ENCODE measurements at regions not wholly inside any gene's neighbourhood (a gene's known extent, or its start where the extent isn't known, plus 50 kb on each side); places are given as distances from the start of the nearest gene placed in this dataset.

GRCh38 chr18:28707006-28707405 is 530.1 kb upstream of the CDH2 start:
- Histone ChIP-seq H3K4me1 (ENCODE audit: control insufficient read depth, insufficient read depth, low read length) (no peaks in the 10 kb centered on the region), H3K36me3 (ENCODE audit: control insufficient read depth in 2 of 2, insufficient read depth in 1 of 2, low read length in 2 of 2) (no peaks in the 10 kb centered on the region), H3K4me3 (ENCODE audit: low read depth, low read length) (no peak overlapping the region), H3K27ac (ENCODE audit: extremely low read depth, low read depth, low read length) (no peak overlapping the region), H3K9me3 (ENCODE audit: control insufficient read depth, insufficient read depth, low read depth, low read length) (no peaks in the 10 kb centered on the region)
- TF ChIP-seq ZNF624 (tag by site-specific recombination; IDR thresholded peaks at IDR 0.05) = no peak
- TF ChIP-seq ZNF366 (tag by site-specific recombination; conservative IDR thresholded peaks at IDR 0.05) = no peak
- no peak for TF ChIP-seq TRIM28 (IDR thresholded peaks at IDR 0.05; ENCODE audit: borderline replicate concordance, low read length)
- TF ChIP-seq ZSCAN5A (tag by site-specific recombination; IDR thresholded peaks at IDR 0.05) = no peak
- TF ChIP-seq ZNF398 (tag by site-specific recombination; IDR thresholded peaks at IDR 0.05) = no peak
- no peak for TF ChIP-seq KLF17 (tag by site-specific recombination; IDR thresholded peaks at IDR 0.05)
- CTCF ChIA-PET = interaction anchor here (0.6 kb wide), 1 partner anchor 17 kb away, joined by 3 read pairs; no protein-coding TSS in a partner anchor
- POLR2A ChIA-PET = no interaction called here

GRCh38 chr18:28706397-28706796 is 529.5 kb upstream of the CDH2 start:
- H3K4me1 ChIP-seq (ENCODE audit: control insufficient read depth, insufficient read depth, low read length) = no peaks in the 10 kb centered on the region
- H3K4me3 ChIP-seq (ENCODE audit: low read depth, low read length) = no peak overlapping the region
- TF ChIP-seq ZNF549 (tag by site-specific recombination; IDR thresholded peaks at IDR 0.05) (no peak), ZNF19 (tag by site-specific recombination; IDR thresholded peaks at IDR 0.05; ENCODE audit: low read depth) (no peak), BCL11A (tag by site-specific recombination; IDR thresholded peaks at IDR 0.05; ENCODE audit: low read depth) (no peak), ZNF521 (tag by site-specific recombination; IDR thresholded peaks at IDR 0.05) (no peak), MEIS1 (CRISPR knock-in tag; IDR thresholded peaks at IDR 0.05; ENCODE audit: borderline replicate concordance) (no peak), REPIN1 (tag by site-specific recombination; IDR thresholded peaks at IDR 0.05; ENCODE audit: low read depth) (no peak), ZNF701 (tag by site-specific recombination; IDR thresholded peaks at IDR 0.05) (no peak)
- ChIA-PET POLR2A (no interaction called here), CTCF (interaction anchor here (0.6 kb wide), 1 partner anchor 17 kb away, joined by 3 read pairs; no protein-coding TSS in a partner anchor)
- no peak overlapping the region for H3K27ac ChIP-seq (ENCODE audit: extremely low read depth, low read depth, low read length)
- no peaks in the 10 kb centered on the region for H3K36me3 ChIP-seq (ENCODE audit: control insufficient read depth in 2 of 2, insufficient read depth in 1 of 2, low read length in 2 of 2)
- no peaks in the 10 kb centered on the region for H3K9me3 ChIP-seq (ENCODE audit: control insufficient read depth, insufficient read depth, low read depth, low read length)

GRCh38 chr18:28705482-28705881 is 528.6 kb upstream of the CDH2 start:
- ChIA-PET CTCF (no interaction called here), POLR2A (no interaction called here)
- no peaks in the 10 kb centered on the region for H3K9me3 ChIP-seq (ENCODE audit: control insufficient read depth, insufficient read depth, low read depth, low read length)
- H3K4me1 ChIP-seq (ENCODE audit: control insufficient read depth, insufficient read depth, low read length) = no peaks in the 10 kb centered on the region
- H3K36me3 ChIP-seq (ENCODE audit: control insufficient read depth in 2 of 2, insufficient read depth in 1 of 2, low read length in 2 of 2) = no peaks in the 10 kb centered on the region
- H3K4me3 ChIP-seq (ENCODE audit: low read depth, low read length) = no peak overlapping the region
- H3K27ac ChIP-seq (ENCODE audit: extremely low read depth, low read depth, low read length) = no peak overlapping the region
- TF ChIP-seq ZNF211 (tag by site-specific recombination; IDR thresholded peaks at IDR 0.05; ENCODE audit: low read depth) (no peak), ZBTB26 (tag by site-specific recombination; optimal IDR thresholded peaks at IDR 0.05) (no peak), ZNF223 (tag by site-specific recombination; IDR thresholded peaks at IDR 0.05) (no peak), ZNF280C (tag by site-specific recombination; IDR thresholded peaks at IDR 0.05) (no peak), ZNF777 (tag by site-specific recombination; IDR thresholded peaks at IDR 0.05; ENCODE audit: borderline replicate concordance) (no peak), ZNF449 (tag by site-specific recombination; IDR thresholded peaks at IDR 0.05) (no peak), SALL2 (tag by site-specific recombination; IDR thresholded peaks at IDR 0.05; ENCODE audit: borderline replicate concordance) (no peak), AEBP2 (tag by site-specific recombination; IDR thresholded peaks at IDR 0.05; ENCODE audit: borderline replicate concordance) (no peak)
